ENCODE measurements at regions not wholly inside any gene's neighbourhood (a gene's known extent, or its start where the extent isn't known, plus 50 kb on each side); places are given as distances from the start of the nearest gene placed in this dataset.

DNA sequence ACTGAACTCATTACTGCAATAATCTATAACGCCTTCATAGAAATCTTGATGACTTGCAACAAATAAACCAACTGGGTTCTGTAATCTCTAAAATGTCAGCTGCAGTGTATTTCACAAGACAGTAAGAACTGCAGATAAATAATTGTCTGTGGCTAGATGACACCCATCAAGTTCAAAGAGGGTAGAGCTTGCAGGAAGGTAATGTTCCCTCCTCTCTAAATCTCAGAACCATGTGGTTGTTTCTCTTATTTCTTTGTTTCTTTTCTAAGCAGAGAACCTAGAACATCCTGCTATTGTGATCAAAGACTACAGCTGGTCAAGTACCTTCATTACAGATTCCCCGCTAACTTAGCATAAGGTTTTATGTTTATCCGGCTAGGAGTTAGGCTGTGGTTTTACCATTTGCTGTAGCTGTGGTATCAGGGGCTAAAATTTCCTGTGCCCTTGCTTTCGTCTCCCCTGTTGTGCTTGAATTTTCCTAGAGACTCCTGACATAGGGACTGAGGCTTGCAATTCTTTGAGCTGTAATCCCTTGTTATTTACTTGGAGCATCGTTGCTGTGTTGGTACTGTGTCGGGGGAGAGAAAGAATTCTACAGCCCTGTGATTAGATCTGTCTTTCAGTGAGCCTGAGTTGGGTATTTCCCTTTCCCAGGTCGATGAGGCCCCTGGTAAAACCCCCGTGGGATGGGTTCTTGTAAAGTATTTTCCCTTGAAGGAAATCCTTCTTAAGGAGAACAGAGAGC is 253.1 kb upstream of the BTG1 start:
- TF ChIP-seq, protein P1, sequence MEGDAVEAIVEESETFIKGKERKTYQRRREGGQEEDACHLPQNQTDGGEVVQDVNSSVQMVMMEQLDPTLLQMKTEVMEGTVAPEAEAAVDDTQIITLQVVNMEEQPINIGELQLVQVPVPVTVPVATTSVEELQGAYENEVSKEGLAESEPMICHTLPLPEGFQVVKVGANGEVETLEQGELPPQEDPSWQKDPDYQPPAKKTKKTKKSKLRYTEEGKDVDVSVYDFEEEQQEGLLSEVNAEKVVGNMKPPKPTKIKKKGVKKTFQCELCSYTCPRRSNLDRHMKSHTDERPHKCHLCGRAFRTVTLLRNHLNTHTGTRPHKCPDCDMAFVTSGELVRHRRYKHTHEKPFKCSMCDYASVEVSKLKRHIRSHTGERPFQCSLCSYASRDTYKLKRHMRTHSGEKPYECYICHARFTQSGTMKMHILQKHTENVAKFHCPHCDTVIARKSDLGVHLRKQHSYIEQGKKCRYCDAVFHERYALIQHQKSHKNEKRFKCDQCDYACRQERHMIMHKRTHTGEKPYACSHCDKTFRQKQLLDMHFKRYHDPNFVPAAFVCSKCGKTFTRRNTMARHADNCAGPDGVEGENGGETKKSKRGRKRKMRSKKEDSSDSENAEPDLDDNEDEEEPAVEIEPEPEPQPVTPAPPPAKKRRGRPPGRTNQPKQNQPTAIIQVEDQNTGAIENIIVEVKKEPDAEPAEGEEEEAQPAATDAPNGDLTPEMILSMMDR (IDR thresholded peaks at IDR 0.05; ENCODE audit: low read length), result no peak
- TF ChIP-seq EZH2phosphoT487 (IDR thresholded peaks at IDR 0.05; ENCODE audit: low read length) (no peak), EZH2 (optimal IDR thresholded peaks at IDR 0.05; ENCODE audit: low read depth, low read length) (no peak)
